ENCODE measurements at regions not wholly inside any gene's neighbourhood (a gene's known extent, or its start where the extent isn't known, plus 50 kb on each side); places are given as distances from the start of the nearest gene placed in this dataset.

DNA sequence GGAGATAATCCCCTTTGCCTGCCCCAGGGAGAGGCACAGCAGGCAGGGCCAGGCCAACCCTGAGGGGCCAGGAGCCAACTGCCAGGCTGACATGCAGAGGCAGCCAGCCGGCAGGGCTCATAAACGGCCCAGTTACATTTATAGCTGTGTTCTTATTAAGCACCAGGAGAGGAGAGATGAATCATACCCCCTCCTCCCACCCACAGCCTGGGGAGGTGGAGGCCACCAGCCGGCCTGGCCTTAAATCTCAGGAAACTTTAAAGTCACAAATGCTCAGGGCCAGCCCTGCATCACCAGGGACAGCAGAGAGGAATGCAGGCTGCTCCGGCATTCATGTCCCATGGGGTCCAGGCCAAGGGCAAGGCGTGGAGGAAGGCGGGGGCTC is 177.2 kb downstream of the TMEM132E start:
- H3K4me3 Mint-ChIP-seq, result no peak overlapping the region
- H3K4me1 Mint-ChIP-seq (ENCODE audit: low read depth), result no peaks in the 10 kb centered on the region
- TF ChIP-seq CTCF (IDR thresholded peaks at IDR 0.05), result no peak
- H3K27ac Mint-ChIP-seq, result no peak overlapping the region
- intact Hi-C loops (cut with micrococcal nuclease), result no loop called here
- no peaks in the 10 kb centered on the region for H3K36me3 Mint-ChIP-seq (ENCODE audit: low read depth)
- no peaks in the 10 kb centered on the region for H3K9me3 Mint-ChIP-seq
- ATAC-seq (no peak), DNase-seq (no peak)
- H3K27me3 Mint-ChIP-seq, result peaks cover 17% of the 10 kb centered on the region
- ChIA-PET POLR2A (no interaction called here), CTCF (interaction anchor here (1.2 kb wide), 1 partner anchor 9 kb away, joined by 3 read pairs; no protein-coding TSS in a partner anchor)

DNA sequence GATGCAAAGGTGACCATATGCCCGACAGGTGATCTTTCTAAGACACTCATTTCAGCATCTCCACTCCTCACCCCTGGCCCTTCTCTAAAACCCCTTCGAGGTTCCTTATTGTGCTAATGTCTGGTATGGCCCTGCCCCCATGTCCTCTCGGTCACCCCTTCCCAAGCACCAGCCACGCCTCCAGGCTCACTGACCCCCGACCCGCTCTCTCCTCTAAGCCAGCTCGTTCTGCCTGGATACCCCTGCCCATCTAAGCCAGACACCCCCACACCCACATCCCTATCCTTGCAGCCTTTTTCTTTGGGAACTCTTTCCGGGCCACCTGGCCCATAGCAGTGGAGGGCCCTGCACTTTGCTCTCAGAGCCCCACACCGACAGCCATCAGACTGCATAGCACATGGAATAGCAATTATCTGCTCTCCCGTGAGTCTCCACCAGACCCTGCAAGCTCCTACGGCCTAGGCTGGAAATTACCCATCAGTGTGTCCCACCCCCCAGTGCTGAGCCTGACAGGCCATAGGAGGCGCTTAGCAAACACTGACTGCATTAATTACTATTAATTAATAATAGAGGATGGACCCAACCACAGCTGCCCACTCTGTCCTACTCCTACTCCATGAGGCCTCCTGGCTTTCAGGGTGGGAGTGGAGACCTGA is 176.7 kb downstream of the TMEM132E start:
- Mint-ChIP-seq H3K9me3 (no peaks in the 10 kb centered on the region), H3K36me3 (ENCODE audit: low read depth) (no peaks in the 10 kb centered on the region), H3K4me3 (no peak overlapping the region), H3K4me1 (ENCODE audit: low read depth) (no peaks in the 10 kb centered on the region), H3K27me3 (peaks cover 15% of the 10 kb centered on the region), H3K27ac (no peak overlapping the region)
- ATAC-seq, result no peak
- ChIA-PET POLR2A (no interaction called here), CTCF (interaction anchor here (1.2 kb wide), 1 partner anchor 9 kb away, joined by 3 read pairs; no protein-coding TSS in a partner anchor)
- no peak for DNase-seq
- intact Hi-C loops (cut with micrococcal nuclease), result no loop called here
- TF ChIP-seq CTCF (IDR thresholded peaks at IDR 0.05), result no peak

DNA sequence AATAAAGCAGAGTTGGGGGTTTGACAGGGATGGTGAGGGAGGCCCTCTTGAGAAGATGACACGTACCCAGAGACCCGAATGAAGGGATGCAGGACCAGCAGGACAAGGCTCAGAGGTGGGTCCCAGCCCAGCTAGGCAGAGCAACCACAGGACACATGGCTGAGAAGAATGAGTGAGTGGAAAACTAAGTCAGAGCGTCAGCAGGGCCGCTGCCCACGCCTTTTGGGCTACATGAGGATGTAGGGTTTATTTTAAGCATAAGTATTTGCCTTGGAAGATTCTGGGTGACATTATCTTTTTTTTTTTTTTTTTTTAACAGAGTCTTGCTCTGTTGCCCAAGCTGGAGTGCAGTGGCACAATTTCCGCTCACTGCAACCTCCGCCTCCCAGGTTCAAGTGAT is 176.0 kb downstream of the TMEM132E start:
- H3K27me3 Mint-ChIP-seq, result peaks cover 18% of the 10 kb centered on the region

GRCh38 chr17:34750004-34750403 is 170.6 kb downstream of the TMEM132E start:
- CTCF ChIA-PET, result no interaction called here
- H3K36me3 Mint-ChIP-seq (ENCODE audit: low read depth), result no peaks in the 10 kb centered on the region
- H3K9me3 Mint-ChIP-seq, result peaks cover 5% of the 10 kb centered on the region
- H3K4me3 Mint-ChIP-seq, result no peak overlapping the region
- TF ChIP-seq CTCF (IDR thresholded peaks at IDR 0.05), result no peak
- H3K27me3 Mint-ChIP-seq, result peaks cover 29% of the 10 kb centered on the region
- intact Hi-C loops (cut with micrococcal nuclease), result no loop called here
- DNase-seq (no peak), ATAC-seq (no peak)
- no peaks in the 10 kb centered on the region for H3K4me1 Mint-ChIP-seq (ENCODE audit: low read depth)
- POLR2A ChIA-PET, result no interaction called here
- no peak overlapping the region for H3K27ac Mint-ChIP-seq

More for the DNA sequence above, 176.0 kb downstream of the TMEM132E start:
- no peaks in the 10 kb centered on the region for H3K36me3 Mint-ChIP-seq (ENCODE audit: low read depth)
- no peaks in the 10 kb centered on the region for H3K9me3 Mint-ChIP-seq
- H3K4me3 Mint-ChIP-seq, result no peak overlapping the region
- CTCF ChIA-PET, result interaction anchor here (1.2 kb wide), 1 partner anchor 8 kb away, joined by 3 read pairs; no protein-coding TSS in a partner anchor
- POLR2A ChIA-PET, result no interaction called here
- ATAC-seq (no peak), DNase-seq (no peak)
- intact Hi-C loops (cut with micrococcal nuclease), result no loop called here
- H3K27ac Mint-ChIP-seq, result no peak overlapping the region
- no peak for TF ChIP-seq CTCF (IDR thresholded peaks at IDR 0.05)
- H3K4me1 Mint-ChIP-seq (ENCODE audit: low read depth), result no peaks in the 10 kb centered on the region

GRCh38 chr17:34741967-34742366 is 162.6 kb downstream of the TMEM132E start:
- intact Hi-C loops (cut with micrococcal nuclease), result no loop called here
- H3K4me3 Mint-ChIP-seq, result no peak overlapping the region
- H3K9me3 Mint-ChIP-seq, result no peaks in the 10 kb centered on the region
- POLR2A ChIA-PET, result no interaction called here
- H3K27me3 Mint-ChIP-seq, result peaks cover 6% of the 10 kb centered on the region
- H3K27ac Mint-ChIP-seq, result no peak overlapping the region
- no peaks in the 10 kb centered on the region for H3K36me3 Mint-ChIP-seq (ENCODE audit: low read depth)
- DNase-seq, result no peak
- CTCF ChIA-PET, result no interaction called here
- no peak for TF ChIP-seq CTCF (IDR thresholded peaks at IDR 0.05)
- no peaks in the 10 kb centered on the region for H3K4me1 Mint-ChIP-seq (ENCODE audit: low read depth)
- ATAC-seq, result no peak
